GM12878 (cell line): ENCODE measurements at regions not wholly inside any gene's neighbourhood (a gene's known extent, or its start where the extent isn't known, plus 50 kb on each side); places are given as distances from the start of the nearest gene placed in this dataset.

ENCODE experiments used
- DPF2 ChIP-seq: fragments of 450-650 bp; IDR thresholded peaks from 2 replicates; pipeline ENCODE4 v1.6.1; 2017; ENCODE audit warnings: mild to moderate bottlenecking
- POLR2A ChIP-seq: IDR thresholded peaks from 2 replicates; pipeline ENCODE4 v1.6.1; 2011; ENCODE audit warnings: low read depth, mild to moderate bottlenecking, low read length
- RAD21 ChIP-seq: IDR thresholded peaks from 2 replicates; pipeline ENCODE4 v1.6.1; 2011; ENCODE audit warnings: mild to moderate bottlenecking, low read depth, low read length, moderate library complexity; ENCODE audit not compliant: insufficient read depth

- no peak for TF ChIP-seq DPF2
- TF ChIP-seq RAD21: no peak
- no peak for TF ChIP-seq POLR2A
Observed at GRCh38 chr2:181380581-181380980, 76.6 kb upstream of the ITGA4 start.
